HG03045 (cell line): ENCODE measurements at regions not wholly inside any gene's neighbourhood (a gene's known extent, or its start where the extent isn't known, plus 50 kb on each side); places are given as distances from the start of the nearest gene placed in this dataset.
"Not testable (repeated sequence)": the region's sequence is repeated elsewhere in the genome, so short reads cannot be mapped to it uniquely, and the experiment has no call there.

ENCODE experiments used
- ATAC-seq: cut with Tn5 transposase; IDR thresholded peaks from one replicate; pipeline ENCODE4 v1.9.1; 2021; ENCODE audit warnings: mild to moderate bottlenecking, moderate library complexity; ENCODE audit not compliant: unreplicated experiment

DNA sequence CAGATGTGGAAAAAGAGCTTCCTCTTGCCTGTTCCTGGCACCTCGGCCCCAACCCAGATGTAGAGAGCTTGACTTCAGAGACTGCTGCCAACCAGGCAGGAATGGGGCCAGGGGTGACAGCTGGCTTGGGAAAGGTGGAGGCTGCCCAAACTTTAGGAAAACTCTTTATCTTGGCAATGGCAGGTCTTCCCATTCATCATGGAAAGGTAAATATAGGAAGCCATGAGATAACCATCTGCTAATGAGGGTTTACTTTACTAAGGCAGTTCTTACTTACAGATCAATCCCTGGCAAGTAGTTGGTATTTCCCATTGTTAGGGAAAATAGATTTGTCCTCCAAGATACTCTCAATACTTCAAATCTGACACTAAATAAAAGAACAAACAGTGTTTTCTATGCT, 143.1 kb upstream of the NUDT4 start:
- no peak for ATAC-seq

GRCh38 chr12:93235881-93236280, 141.8 kb upstream of the NUDT4 start:
- no peak for ATAC-seq

- ATAC-seq = no peak
These were observed 140.3 kb upstream of the NUDT4 start for GRCh38 chr12:93237235-93237915.

- ATAC-seq = not testable (repeated sequence)
These were observed 139.0 kb upstream of the NUDT4 start for GRCh38 chr12:93238512-93239262.

GRCh38 chr12:93239789-93240188, 137.9 kb upstream of the NUDT4 start:
- ATAC-seq = not testable (repeated sequence)

DNA sequence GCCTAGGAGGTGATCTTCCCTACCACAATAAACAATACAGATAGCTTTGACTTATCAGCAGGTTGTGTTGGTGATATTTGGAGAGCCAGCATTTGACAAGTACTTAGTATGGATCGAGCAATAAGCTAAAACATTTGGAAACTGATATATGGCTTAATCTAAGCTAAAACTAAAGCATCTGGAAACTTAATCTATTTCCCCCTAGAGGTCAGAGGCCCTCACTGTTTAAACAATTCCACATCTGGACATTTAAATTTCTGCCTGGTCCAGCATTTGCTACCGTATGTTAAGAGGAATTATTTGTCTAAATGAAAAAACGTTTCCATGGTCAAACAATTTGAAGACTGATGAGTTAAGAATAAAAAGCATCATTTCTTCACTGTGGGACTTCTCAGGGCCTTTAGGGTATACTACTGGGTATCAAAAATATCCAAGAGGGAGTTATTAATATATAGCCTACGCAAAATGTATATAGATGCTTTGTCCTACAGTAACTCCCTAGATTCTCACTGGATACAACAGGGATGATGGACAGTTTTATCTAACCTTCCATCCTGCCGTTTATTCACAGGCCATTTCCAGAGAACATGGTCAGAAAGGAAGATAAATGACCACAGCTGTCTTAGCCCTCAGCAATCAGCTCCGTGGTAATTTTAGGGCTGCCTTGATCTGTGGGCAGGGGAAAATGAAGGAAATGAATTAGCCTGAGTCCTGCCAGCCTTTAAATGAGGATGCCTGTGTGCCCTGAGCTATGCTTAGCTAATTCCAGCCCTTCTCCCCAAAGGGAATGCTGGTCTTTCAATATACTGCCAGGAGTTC, 135.4 kb upstream of the NUDT4 start:
- ATAC-seq = no peak

DNA sequence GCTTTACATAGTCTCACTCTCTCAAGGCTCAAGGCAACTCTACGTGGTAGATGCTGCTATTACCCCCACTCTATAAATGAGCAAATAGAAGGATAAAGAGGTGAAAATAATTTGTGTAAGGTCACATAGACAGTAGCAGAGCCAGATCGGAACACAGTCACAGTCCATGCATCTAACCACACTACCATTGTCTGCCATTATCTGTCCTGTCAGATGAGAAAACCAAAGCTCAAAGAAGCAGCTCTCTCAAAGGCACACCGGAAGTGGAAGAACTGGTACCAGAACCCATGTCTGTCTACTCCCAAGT, 134.4 kb upstream of the NUDT4 start:
- no peak for ATAC-seq

GRCh38 chr12:93243689-93244513, 133.8 kb upstream of the NUDT4 start:
- ATAC-seq = peak; percentile 45

- peak; percentile 43 for ATAC-seq
These were observed 133.1 kb upstream of the NUDT4 start for GRCh38 chr12:93244514-93245077.

DNA sequence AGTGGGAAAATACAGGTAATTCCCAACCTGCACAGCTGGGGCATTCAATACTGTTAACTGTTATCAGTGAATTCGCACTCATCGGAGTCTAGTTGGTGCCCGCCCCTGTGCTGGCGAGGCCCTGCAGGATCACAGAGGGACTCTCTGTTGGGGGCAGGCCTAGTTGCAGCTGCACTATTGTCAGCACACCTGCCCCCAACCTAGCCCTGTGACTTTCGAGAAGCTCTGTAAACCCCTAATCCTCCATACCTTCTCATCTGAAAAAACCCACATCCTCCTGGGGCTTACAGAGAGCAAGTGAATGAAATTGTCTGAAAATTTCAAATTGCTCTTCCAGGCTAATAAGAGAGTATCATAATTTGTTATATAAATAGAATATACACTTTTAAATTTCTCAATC, 132.2 kb upstream of the NUDT4 start:
- ATAC-seq = peak; percentile 56

DNA sequence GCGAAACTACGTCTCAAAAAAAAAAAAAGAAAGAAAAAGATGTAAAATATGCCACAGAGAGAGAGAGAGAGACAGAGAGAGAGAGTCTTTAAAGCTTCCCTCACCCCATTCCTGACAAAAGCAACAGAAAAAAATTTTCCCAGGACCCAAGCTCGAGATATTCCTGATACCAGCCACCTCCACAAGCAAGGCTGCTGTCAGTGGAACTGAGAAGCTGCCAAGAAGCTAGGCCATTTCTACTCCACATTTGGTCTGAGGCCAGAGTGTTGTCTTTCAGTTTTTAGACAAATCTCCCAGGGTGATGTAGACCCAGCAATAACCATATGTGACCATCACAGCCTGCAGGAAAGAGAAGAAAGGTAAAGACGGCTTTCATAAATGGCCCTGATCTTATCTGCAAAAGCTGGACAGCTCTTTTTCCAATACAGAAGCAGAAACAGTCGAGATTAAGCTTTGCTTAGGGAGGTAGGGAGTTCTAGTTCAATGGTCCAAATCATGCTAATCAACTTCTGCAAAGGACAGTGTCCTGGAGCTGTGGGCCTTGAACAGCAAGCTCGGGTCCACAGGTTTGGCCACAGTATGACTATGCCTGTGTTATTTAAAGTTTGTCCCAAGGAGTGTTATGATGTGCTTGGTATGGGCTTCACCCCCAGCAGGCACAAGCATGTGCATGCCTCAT, 130.3 kb upstream of the NUDT4 start:
- ATAC-seq = no peak

- ATAC-seq = no peak
These were observed 125.5 kb upstream of the NUDT4 start for GRCh38 chr12:93252221-93252620.

DNA sequence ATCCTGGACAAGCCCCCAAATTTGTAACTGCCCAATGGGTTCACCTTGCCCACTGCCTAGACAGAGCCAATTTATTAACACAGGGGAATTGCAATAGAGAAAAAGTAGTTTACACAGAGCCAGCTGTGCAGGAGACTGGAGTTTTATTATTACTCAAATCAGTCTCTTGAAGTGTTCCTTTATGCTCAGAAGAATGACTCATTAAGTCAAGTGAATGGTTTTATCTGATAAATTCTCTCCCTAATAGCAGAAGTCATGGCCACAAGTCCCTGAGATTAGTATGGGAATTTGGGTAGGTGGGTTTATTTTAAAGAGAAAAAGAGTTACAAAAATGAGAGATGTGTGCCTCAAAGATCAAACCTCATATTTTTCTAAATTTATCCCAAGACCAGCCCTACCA, 122.8 kb upstream of the NUDT4 start:
- no peak for ATAC-seq

GRCh38 chr12:93256256-93256969, 121.3 kb upstream of the NUDT4 start:
- ATAC-seq = no peak

DNA sequence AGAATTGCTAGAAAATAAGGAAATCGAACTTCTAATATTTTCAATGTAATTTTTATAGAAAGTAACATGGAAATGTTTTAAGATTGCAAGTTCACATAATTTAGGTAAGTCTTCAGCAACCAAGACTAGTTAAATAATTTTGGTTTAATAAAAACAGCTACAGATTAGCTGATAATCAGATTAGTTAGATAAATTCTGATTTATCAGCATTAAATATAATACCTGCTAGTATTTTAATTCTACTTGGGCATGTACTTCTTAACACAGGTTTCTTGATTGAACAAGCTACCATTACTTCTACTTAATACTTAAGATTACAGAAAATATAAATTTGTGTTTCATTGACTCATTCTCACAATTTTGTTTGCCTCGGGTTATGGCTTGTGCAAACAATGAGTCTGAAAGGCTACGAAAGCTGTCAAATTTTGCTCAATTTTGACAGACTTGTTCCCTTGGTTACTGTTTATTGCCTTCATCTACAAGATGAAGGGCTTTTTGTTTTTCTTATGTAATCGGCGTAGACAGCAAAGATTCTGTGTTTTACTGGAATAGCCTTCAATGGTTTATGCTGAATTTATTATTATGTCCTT, 116.1 kb upstream of the NUDT4 start:
- ATAC-seq = no peak

- ATAC-seq = no peak
These were observed 104.7 kb upstream of the NUDT4 start for GRCh38 chr12:93272997-93273396.

DNA sequence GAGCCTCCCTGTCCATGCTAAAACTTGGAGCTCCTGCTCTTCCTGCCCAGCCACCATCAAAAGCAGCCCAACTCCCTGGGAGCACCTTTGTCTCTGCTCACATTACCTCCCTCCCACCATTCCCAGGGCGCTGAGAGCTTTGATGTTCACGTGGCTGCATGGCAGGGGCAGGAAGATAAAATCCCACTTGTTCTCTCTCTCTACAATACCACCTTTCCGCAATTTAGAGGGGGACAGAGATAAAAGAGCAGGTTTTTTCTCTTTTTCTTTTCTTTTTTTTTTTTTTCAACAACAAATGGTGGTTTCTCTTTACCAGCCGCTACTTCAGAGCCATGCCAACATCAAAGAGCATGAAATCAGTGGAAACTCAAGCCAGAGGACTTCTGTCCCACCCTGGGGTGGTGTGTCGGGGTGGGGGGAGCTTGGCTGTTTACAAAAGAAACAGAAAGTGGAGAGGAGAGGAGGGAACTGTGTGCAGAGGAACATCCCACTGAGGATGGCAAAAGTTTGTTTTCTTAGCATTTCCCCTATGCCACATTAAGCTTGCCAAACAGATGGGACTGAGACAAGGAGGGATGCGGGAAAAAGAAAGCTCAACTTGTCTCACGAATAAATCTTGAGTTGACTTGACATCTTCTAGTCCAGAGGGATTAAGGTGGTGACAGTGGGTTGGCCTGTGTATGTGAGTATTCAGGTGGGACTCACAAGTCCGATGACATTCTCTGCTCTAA, 103.7 kb upstream of the NUDT4 start:
- ATAC-seq = no peak

- no peak for ATAC-seq
These were observed 102.8 kb upstream of the NUDT4 start for GRCh38 chr12:93274937-93275336.
